ENCODE measurements at regions not wholly inside any gene's neighbourhood (a gene's known extent, or its start where the extent isn't known, plus 50 kb on each side); places are given as distances from the start of the nearest gene placed in this dataset.
"Not testable (repeated sequence)": the region's sequence is repeated elsewhere in the genome, so short reads cannot be mapped to it uniquely, and the experiment has no call there.

GRCh38 chr2:21841341-21841740 lies 717.6 kb downstream of the TDRD15 start:
- Histone ChIP-seq H3K27ac (ENCODE audit: low read depth, low read length) (no peak overlapping the region), H3K4me1 (ENCODE audit: control insufficient read depth in 1 of 2, insufficient read depth in 2 of 2, low read length in 2 of 2) (no peaks in the 10 kb centered on the region), H3K4me2 (ENCODE audit: low read length) (no peak overlapping the region), H3K9me3 (ENCODE audit: control insufficient read depth in 1 of 2, insufficient read depth in 1 of 2, low read depth in 1 of 2, low read length in 2 of 2) (peaks cover 5 to 14% of the 10 kb centered on the region in 2 experiments; a peak in 2 of 4 replicates), H3K9ac (ENCODE audit: low read length) (no peak overlapping the region), H3K4me3 (replicated peaks in 1 of 2; ENCODE audit: low read depth in 1 of 2, low read length in 2 of 2) (no peak overlapping the region), H3K9me2 (ENCODE audit: insufficient read depth) (no peaks in the 10 kb centered on the region), H2AFZ (ENCODE audit: low read depth, low read length, poor library complexity, severe bottlenecking) (no peak overlapping the region), H3K79me2 (ENCODE audit: insufficient read depth, low read length) (no peaks in the 10 kb centered on the region), H3K36me3 (ENCODE audit: control insufficient read depth in 1 of 2, insufficient read depth in 2 of 2, low read length in 2 of 2) (no peaks in the 10 kb centered on the region), H4K20me1 (ENCODE audit: insufficient read depth) (no peaks in the 10 kb centered on the region), H3K27me3 (ENCODE audit: insufficient read depth, low read length) (no peaks in the 10 kb centered on the region)
- ChIA-PET RAD21 (ENCODE audit: low non-redundant PET in 1 of 2, low total read pairs in 2 of 2, uncharacterized antibody in 2 of 2, unreplicated experiment in 2 of 2) (no interaction called here), POLR2A (no interaction called here), CTCF (no interaction called here)
- intact Hi-C loops (cut with micrococcal nuclease), result no loop called here
- TF ChIP-seq MAX (IDR thresholded peaks at IDR 0.05) (no peak), TCF7L2 (IDR thresholded peaks at IDR 0.05; ENCODE audit: borderline replicate concordance, extremely low read depth, insufficient read depth, insufficient read length) (no peak), REST (IDR thresholded peaks at IDR 0.05; ENCODE audit: low read depth) (no peak), EZH2phosphoT487 (IDR thresholded peaks at IDR 0.05; ENCODE audit: borderline replicate concordance) (no peak), POLR2AphosphoS5 (IDR thresholded peaks at IDR 0.05; ENCODE audit: low read depth, low read length) (no peak), RAD21 (IDR thresholded peaks at IDR 0.05; ENCODE audit: low read depth) (no peak)
- ATAC-seq (no peak), DNase-seq (ENCODE audit: low read depth, low spot score) (no peak)
- BruUV-seq (replicated peaks), result no TSS peak

GRCh38 chr2:21850367-21850766 lies 726.6 kb downstream of the TDRD15 start:
- DNase-seq (ENCODE audit: low read depth, low spot score); H3K79me2 ChIP-seq (ENCODE audit: insufficient read depth, low read length); H3K9me3 ChIP-seq (ENCODE audit: control insufficient read depth in 1 of 2, insufficient read depth in 1 of 2, low read depth in 1 of 2, low read length in 2 of 2); H3K9me2 ChIP-seq (ENCODE audit: insufficient read depth); H4K20me1 ChIP-seq (ENCODE audit: insufficient read depth); H3K4me2 ChIP-seq (ENCODE audit: low read length); CTCF ChIA-PET; H3K27ac ChIP-seq (ENCODE audit: low read depth, low read length); POLR2A ChIA-PET; H3K4me3 ChIP-seq (replicated peaks in 1 of 2; ENCODE audit: low read depth in 1 of 2, low read length in 2 of 2); intact Hi-C loops (cut with micrococcal nuclease); H3K9ac ChIP-seq (ENCODE audit: low read length); H2AFZ ChIP-seq (ENCODE audit: low read depth, low read length, poor library complexity, severe bottlenecking); H3K36me3 ChIP-seq (ENCODE audit: control insufficient read depth in 1 of 2, insufficient read depth in 2 of 2, low read length in 2 of 2); ATAC-seq; BruUV-seq (replicated peaks); H3K27me3 ChIP-seq (ENCODE audit: insufficient read depth, low read length); RAD21 ChIA-PET (ENCODE audit: low non-redundant PET in 1 of 2, low total read pairs in 2 of 2, uncharacterized antibody in 2 of 2, unreplicated experiment in 2 of 2); H3K4me1 ChIP-seq (ENCODE audit: control insufficient read depth in 1 of 2, insufficient read depth in 2 of 2, low read length in 2 of 2): not testable (repeated sequence)
